ENCODE measurements at regions not wholly inside any gene's neighbourhood (a gene's known extent, or its start where the extent isn't known, plus 50 kb on each side); places are given as distances from the start of the nearest gene placed in this dataset.

- no peak for DNase-seq
Measured at GRCh38 chr22:42330170-42330569, 59.7 kb upstream of the TCF20 start.

- no peak for DNase-seq
Measured at GRCh38 chr22:42329504-42329903, 59.1 kb upstream of the TCF20 start.

- no peak for DNase-seq
Measured at GRCh38 chr22:42328784-42329145, 58.3 kb upstream of the TCF20 start.

GRCh38 chr22:42328130-42328783, 57.8 kb upstream of the TCF20 start:
- no peak for DNase-seq

GRCh38 chr22:42327462-42328129, 57.1 kb upstream of the TCF20 start:
- no peak for DNase-seq

GRCh38 chr22:42326801-42327200, 56.3 kb upstream of the TCF20 start:
- DNase-seq: no peak

- DNase-seq: no peak
Measured at GRCh38 chr22:42326301-42326700, 55.8 kb upstream of the TCF20 start.

- DNase-seq: no peak
Measured at GRCh38 chr22:42324990-42325710, 54.7 kb upstream of the TCF20 start.

- no peak for DNase-seq
Measured at GRCh38 chr22:42324566-42324965, 54.1 kb upstream of the TCF20 start.

GRCh38 chr22:42323971-42324370, 53.5 kb upstream of the TCF20 start:
- DNase-seq: no peak

GRCh38 chr22:42322562-42322926, 52.1 kb upstream of the TCF20 start:
- no peak for DNase-seq

GRCh38 chr22:42321908-42322561, 51.6 kb upstream of the TCF20 start:
- DNase-seq: peak; percentile 80

- DNase-seq: no peak
Measured at GRCh38 chr22:42320443-42321416, 50.3 kb upstream of the TCF20 start.
